ENCODE measurements at regions not wholly inside any gene's neighbourhood (a gene's known extent, or its start where the extent isn't known, plus 50 kb on each side); places are given as distances from the start of the nearest gene placed in this dataset.

DNA sequence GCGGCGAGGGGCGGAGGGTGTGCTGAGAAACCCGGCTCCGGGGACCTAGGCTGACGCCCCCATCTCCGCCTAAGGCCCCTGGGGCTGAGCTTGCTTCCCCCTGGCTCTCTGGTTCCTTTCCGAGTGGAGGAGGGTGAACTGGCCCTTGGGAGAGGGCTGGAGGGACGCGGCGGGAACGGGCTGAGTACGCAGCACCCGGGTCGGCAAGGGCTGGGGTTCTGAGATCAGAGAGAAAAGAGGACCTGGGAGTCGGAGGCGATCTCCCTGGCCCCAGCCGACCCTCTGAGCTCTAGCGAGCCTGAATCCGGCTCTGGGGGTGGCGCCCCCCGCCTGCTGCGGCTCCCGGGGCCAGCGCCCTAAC, 270.8 kb downstream of the FOXD2 start:
- DNase-seq = no peak

DNA sequence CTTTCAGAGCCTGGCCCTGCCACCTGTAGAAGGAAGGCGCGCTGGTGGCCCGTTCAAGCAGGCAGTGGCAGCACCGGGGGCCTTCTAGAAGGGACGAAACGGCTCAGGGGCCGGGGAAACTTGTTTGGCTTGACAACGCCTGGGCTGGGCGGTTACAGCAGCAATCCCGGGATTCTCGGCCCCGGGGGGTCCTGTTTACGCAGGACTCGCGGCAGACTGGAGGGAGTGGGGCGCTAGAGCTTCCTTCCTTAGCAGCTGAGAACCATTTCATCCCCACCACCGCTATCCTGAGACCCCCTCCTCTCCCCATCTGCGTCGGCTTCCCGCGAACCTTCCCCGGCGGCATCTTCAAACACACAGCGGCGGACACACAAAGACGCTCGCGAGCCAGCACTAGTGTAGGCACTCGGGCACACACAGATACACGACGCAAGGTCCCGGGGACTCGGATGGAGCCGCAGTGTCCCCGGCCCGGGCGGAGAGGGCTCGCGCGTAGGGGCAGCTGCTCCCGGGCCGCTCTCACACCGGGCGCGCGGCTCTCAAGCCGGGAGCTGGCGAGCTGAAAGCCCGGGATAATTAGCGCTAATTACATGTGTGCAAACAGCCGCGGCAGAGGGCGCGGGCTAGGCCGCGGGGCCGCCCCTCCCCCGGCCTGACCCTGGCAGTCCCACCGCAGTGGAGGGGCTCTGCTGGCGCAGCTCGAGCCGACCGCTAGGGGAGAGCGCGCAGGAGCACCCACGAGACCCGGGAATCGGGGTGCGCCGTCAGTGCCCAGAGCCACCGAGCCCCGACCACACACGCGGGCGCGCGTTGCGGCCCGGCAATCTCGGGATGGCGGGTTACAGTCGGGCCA, 271.4 kb downstream of the FOXD2 start:
- peak; percentile 36 for DNase-seq

DNA sequence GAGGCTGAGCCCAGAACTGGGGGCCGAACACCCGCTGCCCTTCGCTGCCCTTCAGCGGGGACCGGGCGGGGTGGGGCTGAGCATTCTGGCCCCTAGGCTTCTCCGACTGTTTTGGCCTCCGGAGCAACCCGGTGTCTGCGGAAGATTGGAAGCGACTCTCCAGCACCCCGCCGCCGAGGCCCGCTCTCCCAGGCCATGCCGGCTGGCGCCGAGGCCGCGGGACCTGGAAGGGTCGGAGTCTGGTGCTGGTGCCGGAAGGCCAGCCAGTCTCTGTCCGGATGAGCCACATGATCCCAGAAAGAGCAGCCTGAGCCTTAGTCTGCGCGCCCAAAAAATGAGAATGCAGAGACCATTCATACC, 272.0 kb downstream of the FOXD2 start:
- no peak for DNase-seq

DNA sequence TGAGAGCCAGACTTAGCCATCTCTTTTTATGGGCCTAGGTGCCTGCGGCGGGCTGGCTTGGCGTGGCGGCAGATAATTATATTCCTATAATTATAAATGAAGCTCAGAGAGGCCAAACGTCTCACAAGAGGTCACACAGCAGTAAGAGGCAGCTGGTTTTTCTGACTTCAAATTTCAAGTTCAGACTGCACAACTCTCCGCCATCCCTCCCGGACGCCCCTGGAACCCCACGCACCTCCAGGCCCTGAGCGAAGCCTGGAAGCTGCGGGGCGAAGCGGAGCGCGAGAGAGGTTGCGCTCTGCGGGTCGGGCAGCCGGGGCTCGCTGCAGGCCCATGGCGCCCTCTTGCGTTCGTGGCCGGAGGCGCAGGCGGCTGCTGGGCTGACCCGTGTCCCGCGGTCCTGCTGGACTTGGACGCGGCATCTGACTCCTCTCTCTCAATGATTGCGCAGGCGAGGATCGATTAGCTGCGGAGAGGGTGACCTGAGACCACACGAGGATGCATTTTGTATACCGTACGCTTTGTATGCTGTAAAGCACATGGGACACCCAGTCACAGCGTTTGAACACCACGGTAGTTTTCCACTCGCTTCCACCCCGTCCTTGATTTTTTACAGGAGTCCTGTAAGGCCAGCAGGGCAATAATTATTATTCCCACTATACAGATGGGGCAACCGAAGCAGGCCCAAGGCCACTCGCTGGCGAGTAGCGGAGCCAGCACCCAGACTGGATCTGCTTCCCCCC, 272.7 kb downstream of the FOXD2 start:
- DNase-seq = peak; percentile 25
